ENCODE measurements at regions not wholly inside any gene's neighbourhood (a gene's known extent, or its start where the extent isn't known, plus 50 kb on each side); places are given as distances from the start of the nearest gene placed in this dataset.

DNA sequence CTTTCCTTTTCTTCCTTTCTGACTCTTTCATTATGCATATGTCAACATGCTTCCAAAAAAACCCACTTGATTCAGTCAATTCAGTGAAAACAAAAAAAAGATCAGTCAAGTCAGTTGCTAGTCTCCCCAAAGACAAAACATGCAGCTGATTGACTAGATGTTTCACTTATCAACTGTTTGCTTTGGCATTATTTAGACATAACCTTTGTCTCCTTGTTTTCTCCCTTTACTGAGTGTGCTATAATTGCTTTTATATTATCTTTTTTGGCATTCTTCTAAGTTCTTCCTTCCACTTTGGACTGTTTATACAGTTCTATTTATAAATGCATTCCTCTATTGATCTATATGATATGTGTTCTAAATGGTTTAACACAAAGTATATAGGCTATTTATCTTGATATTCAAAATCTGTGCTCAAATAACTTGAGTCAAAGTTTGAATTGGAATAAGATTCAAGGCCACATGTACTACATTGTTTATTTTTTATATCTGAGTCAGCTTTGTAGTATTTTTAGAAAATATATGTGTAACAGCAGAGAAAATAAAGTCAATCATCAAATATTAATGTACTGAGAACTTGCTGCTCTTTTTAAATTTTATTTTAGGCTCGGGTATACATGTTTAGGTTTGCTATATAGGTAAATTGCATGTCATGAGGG lies 260.5 kb downstream of the CENPW start:
- TF ChIP-seq, protein P1, sequence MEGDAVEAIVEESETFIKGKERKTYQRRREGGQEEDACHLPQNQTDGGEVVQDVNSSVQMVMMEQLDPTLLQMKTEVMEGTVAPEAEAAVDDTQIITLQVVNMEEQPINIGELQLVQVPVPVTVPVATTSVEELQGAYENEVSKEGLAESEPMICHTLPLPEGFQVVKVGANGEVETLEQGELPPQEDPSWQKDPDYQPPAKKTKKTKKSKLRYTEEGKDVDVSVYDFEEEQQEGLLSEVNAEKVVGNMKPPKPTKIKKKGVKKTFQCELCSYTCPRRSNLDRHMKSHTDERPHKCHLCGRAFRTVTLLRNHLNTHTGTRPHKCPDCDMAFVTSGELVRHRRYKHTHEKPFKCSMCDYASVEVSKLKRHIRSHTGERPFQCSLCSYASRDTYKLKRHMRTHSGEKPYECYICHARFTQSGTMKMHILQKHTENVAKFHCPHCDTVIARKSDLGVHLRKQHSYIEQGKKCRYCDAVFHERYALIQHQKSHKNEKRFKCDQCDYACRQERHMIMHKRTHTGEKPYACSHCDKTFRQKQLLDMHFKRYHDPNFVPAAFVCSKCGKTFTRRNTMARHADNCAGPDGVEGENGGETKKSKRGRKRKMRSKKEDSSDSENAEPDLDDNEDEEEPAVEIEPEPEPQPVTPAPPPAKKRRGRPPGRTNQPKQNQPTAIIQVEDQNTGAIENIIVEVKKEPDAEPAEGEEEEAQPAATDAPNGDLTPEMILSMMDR (IDR thresholded peaks at IDR 0.05; ENCODE audit: insufficient read depth, low read length, poor library complexity, severe bottlenecking) = no peak
- TF ChIP-seq EZH2phosphoT487 (conservative IDR thresholded peaks at IDR 0.05; ENCODE audit: low read length) = no peak
